ENCODE measurements at regions not wholly inside any gene's neighbourhood (a gene's known extent, or its start where the extent isn't known, plus 50 kb on each side); places are given as distances from the start of the nearest gene placed in this dataset.
A peak's percentile ranks its signal among the peaks of the same experiment; 100 is the strongest.
"Not testable (repeated sequence)": the region's sequence is repeated elsewhere in the genome, so short reads cannot be mapped to it uniquely, and the experiment has no call there.

- no peak for DNase-seq (ENCODE audit: low read depth)
These were observed 149.4 kb upstream of the KLF3 start for GRCh38 chr4:38514465-38515146.

GRCh38 chr4:38516190-38516589, 147.8 kb upstream of the KLF3 start:
- DNase-seq (ENCODE audit: low read depth), result no peak

- no peak for DNase-seq (ENCODE audit: low read depth)
These were observed 144.3 kb upstream of the KLF3 start for GRCh38 chr4:38519666-38520065.

- DNase-seq (ENCODE audit: low read depth), result no peak
These were observed 140.9 kb upstream of the KLF3 start for GRCh38 chr4:38523054-38523453.

- peak; percentile 9 for DNase-seq (ENCODE audit: low read depth)
These were observed 140.2 kb upstream of the KLF3 start for GRCh38 chr4:38523524-38524448.

- DNase-seq (ENCODE audit: low read depth), result no peak
These were observed 137.6 kb upstream of the KLF3 start for GRCh38 chr4:38526412-38526811.

GRCh38 chr4:38529189-38530115, 134.5 kb upstream of the KLF3 start:
- DNase-seq (ENCODE audit: low read depth), result no peak

GRCh38 chr4:38530486-38530885, 133.5 kb upstream of the KLF3 start:
- no peak for DNase-seq (ENCODE audit: low read depth)

GRCh38 chr4:38531141-38531727, 132.8 kb upstream of the KLF3 start:
- DNase-seq (ENCODE audit: low read depth), result peak; percentile 24

GRCh38 chr4:38532908-38533499, 131.0 kb upstream of the KLF3 start:
- no peak for DNase-seq (ENCODE audit: low read depth)

GRCh38 chr4:38534344-38535045, 129.5 kb upstream of the KLF3 start:
- DNase-seq (ENCODE audit: low read depth), result no peak

- DNase-seq (ENCODE audit: low read depth), result not testable (repeated sequence)
These were observed 128.9 kb upstream of the KLF3 start for GRCh38 chr4:38535071-38535470.

GRCh38 chr4:38535717-38536116, 128.3 kb upstream of the KLF3 start:
- no peak for DNase-seq (ENCODE audit: low read depth)

- DNase-seq (ENCODE audit: low read depth), result no peak
These were observed 127.3 kb upstream of the KLF3 start for GRCh38 chr4:38536716-38537115.

- DNase-seq (ENCODE audit: low read depth), result no peak
These were observed 126.3 kb upstream of the KLF3 start for GRCh38 chr4:38537666-38538065.

- DNase-seq (ENCODE audit: low read depth), result no peak
These were observed 125.5 kb upstream of the KLF3 start for GRCh38 chr4:38538517-38538916.

GRCh38 chr4:38539501-38539900, 124.5 kb upstream of the KLF3 start:
- no peak for DNase-seq (ENCODE audit: low read depth)

GRCh38 chr4:38547052-38547451, 116.9 kb upstream of the KLF3 start:
- DNase-seq (ENCODE audit: low read depth), result no peak

GRCh38 chr4:38548256-38548655, 115.7 kb upstream of the KLF3 start:
- no peak for DNase-seq (ENCODE audit: low read depth)

- DNase-seq (ENCODE audit: low read depth), result no peak
These were observed 104.6 kb upstream of the KLF3 start for GRCh38 chr4:38559374-38559773.

- DNase-seq (ENCODE audit: low read depth), result no peak
These were observed 103.7 kb upstream of the KLF3 start for GRCh38 chr4:38560340-38560739.

Measured in iris pigment epithelial cell (primary cell).